Liver (tissue), 8 donors: ENCODE measurements at regions not wholly inside any gene's neighbourhood (a gene's known extent, or its start where the extent isn't known, plus 50 kb on each side); places are given as distances from the start of the nearest gene placed in this dataset.

Source experiments
- DNase-seq: peaks from one replicate; pipeline ENCODE4 v3.0.0-alpha.2; 2017; ENCODE audit warnings: low spot score
- H3K27ac ChIP-seq, 2 donors: one replicate each; pipeline ENCODE4 v1.7.0; 2013; ENCODE audit warnings: inconsistent platforms in 2 of 2, low read length in 2 of 2, control low read depth in 1 of 2, low read depth in 1 of 2, mild to moderate bottlenecking in 1 of 2
- H3K27me3 ChIP-seq, 4 donors: one replicate each; pipeline versions ENCODE4 v1.6.1 to v1.7.0; 2013; ENCODE audit warnings: low read length in 3 of 4, inconsistent platforms in 1 of 4, mild to moderate bottlenecking in 1 of 4, moderate library complexity in 1 of 4; ENCODE audit not compliant: control insufficient read depth in 4 of 4, insufficient read depth in 4 of 4
- H3K36me3 ChIP-seq, 4 donors: one replicate each; pipeline versions ENCODE4 v1.6.1 to v1.7.0; 2013; ENCODE audit warnings: low read length in 3 of 4, mild to moderate bottlenecking in 3 of 4, low read depth in 1 of 4, moderate library complexity in 1 of 4; ENCODE audit not compliant: control insufficient read depth in 4 of 4, insufficient read depth in 3 of 4
- H3K4me1 ChIP-seq, 4 donors: one replicate each; pipeline versions ENCODE4 v1.6.1 to v1.7.0; 2013; ENCODE audit warnings: low read length in 3 of 4, mild to moderate bottlenecking in 3 of 4, moderate library complexity in 1 of 4; ENCODE audit not compliant: control insufficient read depth in 4 of 4, insufficient read depth in 4 of 4
- H3K4me3 ChIP-seq, 3 donors: one replicate each; pipeline versions ENCODE4 v1.6.1 to v1.7.0; 2013; ENCODE audit warnings: low read length in 3 of 3, control low read depth in 1 of 3, low read depth in 1 of 3, mild to moderate bottlenecking in 1 of 3
- H3K9ac ChIP-seq, 2 donors: one replicate each; pipeline ENCODE4 v1.7.0; 2013; ENCODE audit warnings: low read length in 2 of 2, mild to moderate bottlenecking in 2 of 2, moderate library complexity in 2 of 2, control low read depth in 1 of 2, low read depth in 1 of 2
- H3K9me3 ChIP-seq, 4 donors: one replicate each; pipeline versions ENCODE4 v1.6.1 to v1.7.0; 2013; ENCODE audit warnings: low read length in 3 of 4; ENCODE audit not compliant: control insufficient read depth in 4 of 4
- EGR1 ChIP-seq, 2 donors: IDR thresholded peaks; 2 replicates each; pipeline ENCODE4 v1.6.1; 2016 to 2018; ENCODE audit warnings: antibody characterized with exemption in 2 of 2, low read depth in 2 of 2
- FOXA1 ChIP-seq: IDR thresholded peaks from 2 replicates; pipeline ENCODE4 v1.6.1; 2016; ENCODE audit warnings: antibody characterized with exemption
- FOXA2 ChIP-seq: IDR thresholded peaks from 2 replicates; pipeline ENCODE4 v1.6.1; 2016; ENCODE audit warnings: antibody characterized with exemption
- GABPA ChIP-seq, 2 donors: IDR thresholded peaks in 1 of 2; conservative IDR thresholded peaks in 1 of 2; 2 replicates each; pipeline ENCODE4 v1.6.1; 2016; ENCODE audit warnings: antibody characterized with exemption in 2 of 2, mild to moderate bottlenecking in 1 of 2, moderate library complexity in 1 of 2
- HNF4A ChIP-seq, 2 donors: conservative IDR thresholded peaks; 2 replicates each; pipeline ENCODE4 v1.6.1; 2016; ENCODE audit warnings: antibody characterized with exemption in 2 of 2, mild to moderate bottlenecking in 2 of 2
- HNF4G ChIP-seq: IDR thresholded peaks from 2 replicates; pipeline ENCODE4 v1.6.1; 2016; ENCODE audit warnings: antibody characterized with exemption
- JUND ChIP-seq, 2 donors: IDR thresholded peaks; 2 replicates each; pipeline ENCODE4 v1.6.1; 2016; ENCODE audit warnings: antibody characterized with exemption in 2 of 2
- NR2F2 ChIP-seq: IDR thresholded peaks from 2 replicates; pipeline ENCODE4 v1.6.1; 2016; ENCODE audit warnings: antibody characterized with exemption
- RAD21 ChIP-seq, 2 donors: IDR thresholded peaks; 2 replicates each; pipeline ENCODE4 v1.6.1; 2016; ENCODE audit warnings: antibody characterized with exemption in 2 of 2, mild to moderate bottlenecking in 2 of 2
- RXRA ChIP-seq, 2 donors: IDR thresholded peaks; 2 replicates each; pipeline ENCODE4 v1.6.1; 2017 to 2018; ENCODE audit warnings: antibody characterized with exemption in 2 of 2, mild to moderate bottlenecking in 1 of 2
- SP1 ChIP-seq: IDR thresholded peaks from 2 replicates; pipeline ENCODE4 v1.6.1; 2018; ENCODE audit warnings: antibody characterized with exemption, mild to moderate bottlenecking
- TAF1 ChIP-seq: conservative IDR thresholded peaks from 2 replicates; pipeline ENCODE4 v1.6.1; 2016; ENCODE audit warnings: antibody characterized with exemption, mild to moderate bottlenecking
- YY1 ChIP-seq: IDR thresholded peaks from 2 replicates; pipeline ENCODE4 v1.6.1; 2016; ENCODE audit warnings: antibody characterized with exemption, mild to moderate bottlenecking
- WGBS: extraction: QIAGEN DNeasy Blood & Tissue Kit; methylation state at CpG from one replicate; pipeline ENCODE4 v1.1.7; 2013; 5-methylcytosine and 5-hydroxymethylcytosine counted together
- TF ChIP-seq, protein P1 (sequence below): IDR thresholded peaks from 2 replicates; pipeline ENCODE4 v1.6.1; 2016; ENCODE audit warnings: antibody characterized with exemption
- TF ChIP-seq, protein P2 (sequence below): fragments of 150-350 bp; IDR thresholded peaks from 2 replicates; pipeline ENCODE4 v1.5.1; 2017; ENCODE audit warnings: improper control_type of control experiment, low read depth, low read length; ENCODE audit not compliant: missing input control
- TF ChIP-seq, protein P3 (sequence below): IDR thresholded peaks from 2 replicates; pipeline ENCODE4 v1.6.1; 2016; ENCODE audit warnings: antibody characterized with exemption
- TF ChIP-seq, protein P4 (sequence below): IDR thresholded peaks from 2 replicates; pipeline ENCODE4 v1.6.1; 2016; ENCODE audit warnings: antibody characterized with exemption, mild to moderate bottlenecking
- TF ChIP-seq, protein P5 (sequence below): IDR thresholded peaks from 2 replicates; pipeline ENCODE4 v1.6.1; 2016; ENCODE audit warnings: antibody characterized with exemption
- donor health status: healthy.
- donor health status: healthy.
- donor health status: healthy.
- donor health status: healthy.
- donor health status: healthy.

- Histone ChIP-seq H3K9me3 (no peaks in the 10 kb centered on the region), H3K4me1 (no peaks in the 10 kb centered on the region), H3K4me3 (no peak overlapping the region), H3K36me3 (no peaks in the 10 kb centered on the region), H3K27ac (no peak overlapping the region), H3K27me3 (no peaks in the 10 kb centered on the region), H3K9ac (no peak overlapping the region)
- no peak for DNase-seq
- TF ChIP-seq GABPA (IDR thresholded peaks at IDR 0.05 in 1 of 2, conservative IDR thresholded peaks at IDR 0.05 in 1 of 2), result no peak
- no peak for TF ChIP-seq SP1
- no peak for TF ChIP-seq HNF4G
- TF ChIP-seq RAD21 (IDR thresholded peaks at IDR 0.05), result no peak
- TF ChIP-seq, protein P1, sequence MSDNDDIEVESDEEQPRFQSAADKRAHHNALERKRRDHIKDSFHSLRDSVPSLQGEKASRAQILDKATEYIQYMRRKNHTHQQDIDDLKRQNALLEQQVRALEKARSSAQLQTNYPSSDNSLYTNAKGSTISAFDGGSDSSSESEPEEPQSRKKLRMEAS, result no peak
- TF ChIP-seq EGR1 (IDR thresholded peaks at IDR 0.05; ENCODE audit: low read depth in 2 of 2), result no peak
- TF ChIP-seq TAF1, result no peak
- TF ChIP-seq HNF4A (conservative IDR thresholded peaks at IDR 0.05), result no peak
- no peak for TF ChIP-seq FOXA2
- TF ChIP-seq NR2F2, result no peak
- TF ChIP-seq JUND (IDR thresholded peaks at IDR 0.05), result no peak
- TF ChIP-seq FOXA1, result no peak
- no peak for TF ChIP-seq RXRA (IDR thresholded peaks at IDR 0.05)
- TF ChIP-seq, protein P2, sequence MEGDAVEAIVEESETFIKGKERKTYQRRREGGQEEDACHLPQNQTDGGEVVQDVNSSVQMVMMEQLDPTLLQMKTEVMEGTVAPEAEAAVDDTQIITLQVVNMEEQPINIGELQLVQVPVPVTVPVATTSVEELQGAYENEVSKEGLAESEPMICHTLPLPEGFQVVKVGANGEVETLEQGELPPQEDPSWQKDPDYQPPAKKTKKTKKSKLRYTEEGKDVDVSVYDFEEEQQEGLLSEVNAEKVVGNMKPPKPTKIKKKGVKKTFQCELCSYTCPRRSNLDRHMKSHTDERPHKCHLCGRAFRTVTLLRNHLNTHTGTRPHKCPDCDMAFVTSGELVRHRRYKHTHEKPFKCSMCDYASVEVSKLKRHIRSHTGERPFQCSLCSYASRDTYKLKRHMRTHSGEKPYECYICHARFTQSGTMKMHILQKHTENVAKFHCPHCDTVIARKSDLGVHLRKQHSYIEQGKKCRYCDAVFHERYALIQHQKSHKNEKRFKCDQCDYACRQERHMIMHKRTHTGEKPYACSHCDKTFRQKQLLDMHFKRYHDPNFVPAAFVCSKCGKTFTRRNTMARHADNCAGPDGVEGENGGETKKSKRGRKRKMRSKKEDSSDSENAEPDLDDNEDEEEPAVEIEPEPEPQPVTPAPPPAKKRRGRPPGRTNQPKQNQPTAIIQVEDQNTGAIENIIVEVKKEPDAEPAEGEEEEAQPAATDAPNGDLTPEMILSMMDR, result no peak
- no peak for TF ChIP-seq YY1
- TF ChIP-seq, protein P3, sequence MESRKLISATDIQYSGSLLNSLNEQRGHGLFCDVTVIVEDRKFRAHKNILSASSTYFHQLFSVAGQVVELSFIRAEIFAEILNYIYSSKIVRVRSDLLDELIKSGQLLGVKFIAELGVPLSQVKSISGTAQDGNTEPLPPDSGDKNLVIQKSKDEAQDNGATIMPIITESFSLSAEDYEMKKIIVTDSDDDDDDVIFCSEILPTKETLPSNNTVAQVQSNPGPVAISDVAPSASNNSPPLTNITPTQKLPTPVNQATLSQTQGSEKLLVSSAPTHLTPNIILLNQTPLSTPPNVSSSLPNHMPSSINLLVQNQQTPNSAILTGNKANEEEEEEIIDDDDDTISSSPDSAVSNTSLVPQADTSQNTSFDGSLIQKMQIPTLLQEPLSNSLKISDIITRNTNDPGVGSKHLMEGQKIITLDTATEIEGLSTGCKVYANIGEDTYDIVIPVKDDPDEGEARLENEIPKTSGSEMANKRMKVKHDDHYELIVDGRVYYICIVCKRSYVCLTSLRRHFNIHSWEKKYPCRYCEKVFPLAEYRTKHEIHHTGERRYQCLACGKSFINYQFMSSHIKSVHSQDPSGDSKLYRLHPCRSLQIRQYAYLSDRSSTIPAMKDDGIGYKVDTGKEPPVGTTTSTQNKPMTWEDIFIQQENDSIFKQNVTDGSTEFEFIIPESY, result no peak
- TF ChIP-seq, protein P4, sequence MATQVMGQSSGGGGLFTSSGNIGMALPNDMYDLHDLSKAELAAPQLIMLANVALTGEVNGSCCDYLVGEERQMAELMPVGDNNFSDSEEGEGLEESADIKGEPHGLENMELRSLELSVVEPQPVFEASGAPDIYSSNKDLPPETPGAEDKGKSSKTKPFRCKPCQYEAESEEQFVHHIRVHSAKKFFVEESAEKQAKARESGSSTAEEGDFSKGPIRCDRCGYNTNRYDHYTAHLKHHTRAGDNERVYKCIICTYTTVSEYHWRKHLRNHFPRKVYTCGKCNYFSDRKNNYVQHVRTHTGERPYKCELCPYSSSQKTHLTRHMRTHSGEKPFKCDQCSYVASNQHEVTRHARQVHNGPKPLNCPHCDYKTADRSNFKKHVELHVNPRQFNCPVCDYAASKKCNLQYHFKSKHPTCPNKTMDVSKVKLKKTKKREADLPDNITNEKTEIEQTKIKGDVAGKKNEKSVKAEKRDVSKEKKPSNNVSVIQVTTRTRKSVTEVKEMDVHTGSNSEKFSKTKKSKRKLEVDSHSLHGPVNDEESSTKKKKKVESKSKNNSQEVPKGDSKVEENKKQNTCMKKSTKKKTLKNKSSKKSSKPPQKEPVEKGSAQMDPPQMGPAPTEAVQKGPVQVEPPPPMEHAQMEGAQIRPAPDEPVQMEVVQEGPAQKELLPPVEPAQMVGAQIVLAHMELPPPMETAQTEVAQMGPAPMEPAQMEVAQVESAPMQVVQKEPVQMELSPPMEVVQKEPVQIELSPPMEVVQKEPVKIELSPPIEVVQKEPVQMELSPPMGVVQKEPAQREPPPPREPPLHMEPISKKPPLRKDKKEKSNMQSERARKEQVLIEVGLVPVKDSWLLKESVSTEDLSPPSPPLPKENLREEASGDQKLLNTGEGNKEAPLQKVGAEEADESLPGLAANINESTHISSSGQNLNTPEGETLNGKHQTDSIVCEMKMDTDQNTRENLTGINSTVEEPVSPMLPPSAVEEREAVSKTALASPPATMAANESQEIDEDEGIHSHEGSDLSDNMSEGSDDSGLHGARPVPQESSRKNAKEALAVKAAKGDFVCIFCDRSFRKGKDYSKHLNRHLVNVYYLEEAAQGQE, result no peak
- TF ChIP-seq, protein P5, sequence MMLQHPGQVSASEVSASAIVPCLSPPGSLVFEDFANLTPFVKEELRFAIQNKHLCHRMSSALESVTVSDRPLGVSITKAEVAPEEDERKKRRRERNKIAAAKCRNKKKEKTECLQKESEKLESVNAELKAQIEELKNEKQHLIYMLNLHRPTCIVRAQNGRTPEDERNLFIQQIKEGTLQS, result no peak
- WGBS, result 84% methylated on average over 5 of the region's 5 CpGs
Observed at GRCh38 chr6:1217396-1217795, 94.5 kb upstream of the FOXQ1 start.
